K562 (cell line): ENCODE measurements at regions not wholly inside any gene's neighbourhood (a gene's known extent, or its start where the extent isn't known, plus 50 kb on each side); places are given as distances from the start of the nearest gene placed in this dataset.

ENCODE experiments used
- ATAC-seq: fragments of 200-7000 bp; cut with Tn5 transposase; 3 replicates; pipeline ENCODE4 v1.9.1; 2020; ENCODE audit warnings: moderate library complexity
- BruUV-seq: library from RNA; stranded (reverse); fragments of 400-500 nt; replicated peaks from 2 replicates; lab custom pipeline; 2021; lab: Mats Ljungman, UMichigan
- CTCF ChIA-PET: fragments of 300-600 bp; formaldehyde crosslinking; extraction: SDS; loops from one replicate; lab custom pipeline; 2021; ENCODE audit warnings: low intra/inter-chr PET ratio; lab: Yijun Ruan, JAX
- POLR2A ChIA-PET: fragments of 300-600, 350-650 bp; sonication (Branson Sonifier 250); formaldehyde crosslinking; extraction: SDS; loops from one replicate; lab custom pipeline; 2021; ENCODE audit warnings: antibody characterized with exemption, inconsistent platforms; lab: Yijun Ruan, JAX
- DNase-seq, 4 experiments: peaks; one replicate each; pipeline versions ENCODE4 v3.0.0 to v3.0.0-alpha.2; 2011 to 2018; ENCODE audit warnings: low spot score in 3 of 4, mixed read lengths in 3 of 4; ENCODE audit errors: extremely low read depth in 1 of 4
- FAIRE-seq: peaks from 2 replicates; lab custom pipeline; 2011; peaks lifted over from hg19 to GRCh38; lab: Jason Lieb, UNC
- H2AFZ ChIP-seq: 2 replicates; pipeline ENCODE4 v1.6.0; 2011; ENCODE audit warnings: low read depth, low read length, control low read depth, inconsistent platforms
- H3K27ac ChIP-seq: fragments of 200-600 bp; 3 replicates; pipeline ENCODE4 v1.8.0; 2011; ENCODE audit warnings: low read depth, mild to moderate bottlenecking, control low read depth, inconsistent platforms, low read length, moderate library complexity, mixed read lengths; ENCODE audit errors: extremely low read depth
- H3K27me3 ChIP-seq, 2 experiments: fragments of 300-600 bp in 1 of 2; 2 replicates in 1 of 2; 3 replicates in 1 of 2; pipeline versions ENCODE4 v1.6.0 to v1.8.0; 2011; ENCODE audit warnings: inconsistent platforms in 2 of 2, low read length in 2 of 2, mild to moderate bottlenecking in 1 of 2, mixed read lengths in 1 of 2, moderate library complexity in 1 of 2; ENCODE audit not compliant: control insufficient read depth in 2 of 2, insufficient read depth in 2 of 2
- H3K36me3 ChIP-seq: fragments of 300-600 bp; 3 replicates; pipeline ENCODE4 v1.8.0; 2011; ENCODE audit warnings: mild to moderate bottlenecking, low read length, inconsistent platforms; ENCODE audit not compliant: control insufficient read depth, insufficient read depth
- H3K4me1 ChIP-seq, 2 experiments: fragments of 200-600 bp in 1 of 2; replicated peaks in 1 of 2; 2 replicates in 1 of 2; 3 replicates in 1 of 2; pipeline versions ENCODE4 v1.5.1 to v1.8.0; 2011; ENCODE audit warnings: inconsistent platforms in 2 of 2, low read length in 2 of 2, mild to moderate bottlenecking in 1 of 2, mixed read lengths in 1 of 2, moderate library complexity in 1 of 2; ENCODE audit not compliant: control insufficient read depth in 2 of 2, insufficient read depth in 2 of 2
- H3K4me2 ChIP-seq: 2 replicates; pipeline ENCODE4 v1.6.1; 2011; ENCODE audit warnings: low read length, control low read depth, inconsistent platforms, mixed read lengths; ENCODE audit not compliant: insufficient read depth
- H3K4me3 ChIP-seq: fragments of 200-600 bp; sonication (generic), shearing (Covaris generic); 2 replicates; pipeline ENCODE4 v1.5.1; 2016; ENCODE audit warnings: control low read depth, inconsistent platforms
- H3K79me2 ChIP-seq: fragments of 200-600 bp; 3 replicates; pipeline ENCODE4 v1.8.0; 2011; ENCODE audit warnings: low read length, inconsistent platforms; ENCODE audit not compliant: control insufficient read depth, insufficient read depth
- H3K9ac ChIP-seq, 2 experiments: 2 replicates each; pipeline versions ENCODE4 v1.6.0 to v1.6.1; 2011; ENCODE audit warnings: low read depth in 2 of 2, low read length in 2 of 2, control low read depth in 1 of 2, inconsistent platforms in 1 of 2, mild to moderate bottlenecking in 1 of 2, mixed read lengths in 1 of 2; ENCODE audit not compliant: insufficient read depth in 1 of 2
- H3K9me1 ChIP-seq: one replicate; pipeline ENCODE4 v1.6.0; 2011; ENCODE audit warnings: inconsistent platforms, mild to moderate bottlenecking, low read length, moderate library complexity; ENCODE audit not compliant: control insufficient read depth, insufficient read depth
- H3K9me3 ChIP-seq: replicated peaks from 2 replicates; pipeline ENCODE4 v1.5.1; 2011; ENCODE audit warnings: low read depth, low read length, inconsistent platforms; ENCODE audit not compliant: control insufficient read depth, insufficient read depth
- H4K20me1 ChIP-seq: replicated peaks from 2 replicates; pipeline ENCODE4 v1.6.1; 2011; ENCODE audit warnings: low read length, inconsistent platforms, mixed read lengths; ENCODE audit not compliant: control insufficient read depth, insufficient read depth
- ATF1 ChIP-seq, 2 experiments: fragments of 450-650 bp in 1 of 2; IDR thresholded peaks; 2 replicates each; pipeline ENCODE4 v1.6.1; 2016; ENCODE audit warnings: missing compliant biosample characterization in 1 of 2, missing genetic modification characterization in 1 of 2
- CBFB ChIP-seq: sonication (generic); formaldehyde crosslinking; IDR thresholded peaks from 2 replicates; pipeline ENCODE4 v1.4.0; 2020; ENCODE audit warnings: mild to moderate bottlenecking, missing genetic modification reagents
- DDX20 ChIP-seq: fragments of 450-650 bp; IDR thresholded peaks from 2 replicates; pipeline ENCODE4 v1.6.1; 2016; ENCODE audit warnings: missing genetic modification characterization, low read depth, mild to moderate bottlenecking, missing compliant biosample characterization, moderate library complexity
- ESRRA ChIP-seq: fragments of 450-650 bp; IDR thresholded peaks from 2 replicates; pipeline ENCODE4 v1.6.1; 2014; ENCODE audit warnings: low read depth, mild to moderate bottlenecking, moderate library complexity, borderline replicate concordance
- ETV6 ChIP-seq, 3 experiments: fragments of 150-350 bp in 1 of 3; sonication (generic) in 1 of 3; formaldehyde crosslinking in 1 of 3; IDR thresholded peaks; 2 replicates each; pipeline versions ENCODE4 v1.6.1 to v1.8.0; 2014 to 2022; ENCODE audit warnings: borderline replicate concordance in 2 of 3, low read depth in 2 of 3, antibody characterized with exemption in 1 of 3, low read length in 1 of 3, mild to moderate bottlenecking in 1 of 3, missing genetic modification reagents in 1 of 3
- FOXA3 ChIP-seq, 2 experiments: fragments of 450-650 bp in 1 of 2; sonication (generic) in 1 of 2; formaldehyde crosslinking; IDR thresholded peaks in 1 of 2; conservative IDR thresholded peaks in 1 of 2; 2 replicates each; pipeline versions ENCODE4 v1.4.0 to v1.8.0; 2020 to 2022; ENCODE audit warnings: mild to moderate bottlenecking in 2 of 2, missing genetic modification reagents in 1 of 2
- FOXK1 ChIP-seq: sonication (generic); formaldehyde crosslinking; IDR thresholded peaks from 2 replicates; pipeline ENCODE4 v1.8.0; 2022; ENCODE audit warnings: missing genetic modification reagents, mild to moderate bottlenecking, borderline replicate concordance
- MAFG ChIP-seq: fragments of 450-650 bp; conservative IDR thresholded peaks from 2 replicates; pipeline ENCODE4 v1.6.1; 2016; ENCODE audit warnings: missing genetic modification characterization, missing compliant biosample characterization
- MECOM ChIP-seq: fragments of 250-450 bp; sonication (Bioruptor Pico); IDR thresholded peaks from 2 replicates; pipeline ENCODE4 v1.8.0; 2022; ENCODE audit warnings: inconsistent platforms
- MTF1 ChIP-seq: fragments of 250-450 bp; sonication (Bioruptor Pico); IDR thresholded peaks from 2 replicates; pipeline ENCODE4 v1.9.0; 2021; ENCODE audit warnings: moderate library complexity, mild to moderate bottlenecking, inconsistent platforms, borderline replicate concordance
- POLR2A ChIP-seq: fragments of 450-650 bp; conservative IDR thresholded peaks from 2 replicates; pipeline ENCODE4 v1.6.1; 2016
- SMAD4 ChIP-seq: fragments of 250-450 bp; sonication (Bioruptor Pico); conservative IDR thresholded peaks from 2 replicates; pipeline ENCODE4 v1.8.0; 2021; ENCODE audit warnings: inconsistent platforms, mild to moderate bottlenecking, moderate library complexity
- SMC3 ChIP-seq: conservative IDR thresholded peaks from 2 replicates; pipeline ENCODE4 v1.6.1; 2011; ENCODE audit warnings: low read depth, low read length, improper control_type of control experiment; ENCODE audit not compliant: insufficient read depth
- SOX6 ChIP-seq: fragments of 450-650 bp; IDR thresholded peaks from 2 replicates; pipeline ENCODE4 v1.6.1; 2014; ENCODE audit warnings: mild to moderate bottlenecking
- YBX1 ChIP-seq: fragments of 450-650 bp; IDR thresholded peaks from 2 replicates; pipeline ENCODE4 v1.7.1; 2016; ENCODE audit warnings: mild to moderate bottlenecking
- ZNF431 ChIP-seq: sonication (generic); formaldehyde crosslinking; IDR thresholded peaks from 2 replicates; pipeline ENCODE4 v1.8.0; 2022; ENCODE audit warnings: mild to moderate bottlenecking, missing genetic modification reagents
- ZNF75A ChIP-seq: fragments of 450-650 bp; formaldehyde crosslinking; IDR thresholded peaks from 2 replicates; pipeline ENCODE4 v1.4.0; 2020; ENCODE audit warnings: mild to moderate bottlenecking
- in situ Hi-C: fragments of 300-500 bp; cut with MboI; formaldehyde crosslinking; loops from 4 replicates; pipeline ENCODE4 v1.15.0; 2018; ENCODE audit warnings: inconsistent platforms, mixed read lengths
- intact Hi-C: fragments of 100-400 bp; cut with micrococcal nuclease; formaldehyde crosslinking; loops from 2 replicates; pipeline ENCODE4 v1.14.2; 2022
- TF ChIP-seq, protein P1 (sequence below): fragments of 450-650 bp; conservative IDR thresholded peaks from 2 replicates; pipeline ENCODE4 v1.6.1; 2016; ENCODE audit warnings: missing genetic modification characterization, low read depth, mild to moderate bottlenecking, control low read depth, missing compliant biosample characterization
- TF ChIP-seq, protein P2 (sequence below): fragments of 200-400 bp; formaldehyde crosslinking; IDR thresholded peaks from 2 replicates; pipeline ENCODE4 v1.6.1; 2017; ENCODE audit warnings: mild to moderate bottlenecking, low read depth, low read length, moderate library complexity
- TF ChIP-seq, protein P3 (sequence below): fragments of 450-650 bp; IDR thresholded peaks from 2 replicates; pipeline ENCODE4 v1.6.1; 2016; ENCODE audit warnings: missing biosample characterization, missing genetic modification characterization

GRCh38 chr3:35257641-35258040, 381.7 kb upstream of the ARPP21 start (continued):
- TF ChIP-seq ETV6 (IDR thresholded peaks at IDR 0.05; ENCODE audit: borderline replicate concordance in 1 of 2, low read depth in 2 of 2, low read length in 1 of 2) (no peak), ETV6 (CRISPR knock-in tag; IDR thresholded peaks at IDR 0.05; ENCODE audit: borderline replicate concordance) (no peak), SMC3 (no peak), ZNF431 (no peak), YBX1 (no peak), POLR2A (no peak), MECOM (no peak), SOX6 (no peak), DDX20 (tag) (no peak), CBFB (CRISPR knock-in tag) (no peak)
- TF ChIP-seq, protein P1, sequence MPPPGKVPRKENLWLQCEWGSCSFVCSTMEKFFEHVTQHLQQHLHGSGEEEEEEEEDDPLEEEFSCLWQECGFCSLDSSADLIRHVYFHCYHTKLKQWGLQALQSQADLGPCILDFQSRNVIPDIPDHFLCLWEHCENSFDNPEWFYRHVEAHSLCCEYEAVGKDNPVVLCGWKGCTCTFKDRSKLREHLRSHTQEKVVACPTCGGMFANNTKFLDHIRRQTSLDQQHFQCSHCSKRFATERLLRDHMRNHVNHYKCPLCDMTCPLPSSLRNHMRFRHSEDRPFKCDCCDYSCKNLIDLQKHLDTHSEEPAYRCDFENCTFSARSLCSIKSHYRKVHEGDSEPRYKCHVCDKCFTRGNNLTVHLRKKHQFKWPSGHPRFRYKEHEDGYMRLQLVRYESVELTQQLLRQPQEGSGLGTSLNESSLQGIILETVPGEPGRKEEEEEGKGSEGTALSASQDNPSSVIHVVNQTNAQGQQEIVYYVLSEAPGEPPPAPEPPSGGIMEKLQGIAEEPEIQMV, result no peak

DNA sequence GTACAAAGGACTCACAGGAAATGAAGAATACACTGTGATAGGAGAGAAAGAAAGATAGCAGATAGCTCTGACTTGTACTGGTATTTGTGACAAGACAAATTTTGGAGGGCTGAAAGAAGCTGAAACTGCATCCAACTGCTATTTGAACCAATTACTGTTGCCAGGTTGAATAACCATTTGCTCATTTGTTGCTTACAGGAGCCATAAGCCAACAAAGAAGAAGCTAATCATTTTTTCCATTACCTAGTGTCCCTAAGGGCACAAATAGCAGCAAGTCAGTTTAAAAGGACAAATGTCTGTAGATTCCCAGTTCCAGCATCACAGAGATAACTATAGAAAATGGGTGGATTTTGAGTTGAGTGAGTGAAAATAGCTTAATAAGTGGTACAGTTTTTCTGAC, 376.9 kb upstream of the ARPP21 start:
- in situ Hi-C loops (no loop called here), intact Hi-C loops (no loop called here)
- ChIA-PET CTCF (no interaction called here), POLR2A (no interaction called here)
- H3K36me3 ChIP-seq, result no peaks in the 10 kb centered on the region
- H3K9me3 ChIP-seq, result no peaks in the 10 kb centered on the region
- ATAC-seq, result no peak
- no peak for FAIRE-seq
- H3K4me3 ChIP-seq, result no peak overlapping the region
- no peak overlapping the region for H2AFZ ChIP-seq
- no peak overlapping the region for H3K4me2 ChIP-seq
- DNase-seq, result no peak
- BruUV-seq, result no TSS peak
- no peaks in the 10 kb centered on the region for H4K20me1 ChIP-seq
- H3K4me1 ChIP-seq, result no peaks in the 10 kb centered on the region
- no peaks in the 10 kb centered on the region for H3K9me1 ChIP-seq
- H3K79me2 ChIP-seq, result no peaks in the 10 kb centered on the region
- no peak overlapping the region for H3K27ac ChIP-seq
- no peaks in the 10 kb centered on the region for H3K27me3 ChIP-seq
- H3K9ac ChIP-seq, result no peak overlapping the region
- TF ChIP-seq MAFG (tag), result no peak
- no peak for TF ChIP-seq ZNF75A
- no peak for TF ChIP-seq ESRRA
- TF ChIP-seq MTF1 (CRISPR knock-in tag), result no peak
- no peak for TF ChIP-seq SMAD4 (CRISPR knock-in tag)
- TF ChIP-seq, protein P2, sequence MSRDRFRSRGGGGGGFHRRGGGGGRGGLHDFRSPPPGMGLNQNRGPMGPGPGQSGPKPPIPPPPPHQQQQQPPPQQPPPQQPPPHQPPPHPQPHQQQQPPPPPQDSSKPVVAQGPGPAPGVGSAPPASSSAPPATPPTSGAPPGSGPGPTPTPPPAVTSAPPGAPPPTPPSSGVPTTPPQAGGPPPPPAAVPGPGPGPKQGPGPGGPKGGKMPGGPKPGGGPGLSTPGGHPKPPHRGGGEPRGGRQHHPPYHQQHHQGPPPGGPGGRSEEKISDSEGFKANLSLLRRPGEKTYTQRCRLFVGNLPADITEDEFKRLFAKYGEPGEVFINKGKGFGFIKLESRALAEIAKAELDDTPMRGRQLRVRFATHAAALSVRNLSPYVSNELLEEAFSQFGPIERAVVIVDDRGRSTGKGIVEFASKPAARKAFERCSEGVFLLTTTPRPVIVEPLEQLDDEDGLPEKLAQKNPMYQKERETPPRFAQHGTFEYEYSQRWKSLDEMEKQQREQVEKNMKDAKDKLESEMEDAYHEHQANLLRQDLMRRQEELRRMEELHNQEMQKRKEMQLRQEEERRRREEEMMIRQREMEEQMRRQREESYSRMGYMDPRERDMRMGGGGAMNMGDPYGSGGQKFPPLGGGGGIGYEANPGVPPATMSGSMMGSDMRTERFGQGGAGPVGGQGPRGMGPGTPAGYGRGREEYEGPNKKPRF, result no peak
- TF ChIP-seq, protein P3, sequence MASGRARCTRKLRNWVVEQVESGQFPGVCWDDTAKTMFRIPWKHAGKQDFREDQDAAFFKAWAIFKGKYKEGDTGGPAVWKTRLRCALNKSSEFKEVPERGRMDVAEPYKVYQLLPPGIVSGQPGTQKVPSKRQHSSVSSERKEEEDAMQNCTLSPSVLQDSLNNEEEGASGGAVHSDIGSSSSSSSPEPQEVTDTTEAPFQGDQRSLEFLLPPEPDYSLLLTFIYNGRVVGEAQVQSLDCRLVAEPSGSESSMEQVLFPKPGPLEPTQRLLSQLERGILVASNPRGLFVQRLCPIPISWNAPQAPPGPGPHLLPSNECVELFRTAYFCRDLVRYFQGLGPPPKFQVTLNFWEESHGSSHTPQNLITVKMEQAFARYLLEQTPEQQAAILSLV (tag), result no peak
- no peak for TF ChIP-seq ATF1 (CRISPR knock-in tag; IDR thresholded peaks at IDR 0.05)
- TF ChIP-seq ATF1 (tag; IDR thresholded peaks at IDR 0.05), result no peak
- no peak for TF ChIP-seq FOXK1
- TF ChIP-seq FOXA3 (CRISPR knock-in tag; conservative IDR thresholded peaks at IDR 0.05 in 1 of 2, IDR thresholded peaks at IDR 0.05 in 1 of 2), result no peak
